Erythroblast (primary cell): ENCODE measurements at regions not wholly inside any gene's neighbourhood (a gene's known extent, or its start where the extent isn't known, plus 50 kb on each side); places are given as distances from the start of the nearest gene placed in this dataset.

Experiments
- GATA1 ChIP-seq: IDR thresholded peaks from 2 replicates; pipeline ENCODE4 v1.6.1; 2011; ENCODE audit warnings: low read depth, mild to moderate bottlenecking, control low read depth, low read length, moderate library complexity
- POLR2A ChIP-seq: IDR thresholded peaks from 2 replicates; pipeline ENCODE4 v1.6.1; 2011; ENCODE audit warnings: mild to moderate bottlenecking, low read length

- TF ChIP-seq POLR2A = no peak
- TF ChIP-seq GATA1 = no peak
Measured at GRCh38 chr11:90630176-90630575, 407.3 kb upstream of the CHORDC1 start.
